GM12873 (cell line): ENCODE measurements at regions not wholly inside any gene's neighbourhood (a gene's known extent, or its start where the extent isn't known, plus 50 kb on each side); places are given as distances from the start of the nearest gene placed in this dataset.

Source experiments
- TF ChIP-seq, protein P1 (sequence below): IDR thresholded peaks from 2 replicates; pipeline ENCODE4 v1.5.1; 2012; ENCODE audit warnings: low read depth, mild to moderate bottlenecking, moderate library complexity, low read length, control low read depth; ENCODE audit not compliant: insufficient read depth; ENCODE audit errors: missing control alignments

DNA sequence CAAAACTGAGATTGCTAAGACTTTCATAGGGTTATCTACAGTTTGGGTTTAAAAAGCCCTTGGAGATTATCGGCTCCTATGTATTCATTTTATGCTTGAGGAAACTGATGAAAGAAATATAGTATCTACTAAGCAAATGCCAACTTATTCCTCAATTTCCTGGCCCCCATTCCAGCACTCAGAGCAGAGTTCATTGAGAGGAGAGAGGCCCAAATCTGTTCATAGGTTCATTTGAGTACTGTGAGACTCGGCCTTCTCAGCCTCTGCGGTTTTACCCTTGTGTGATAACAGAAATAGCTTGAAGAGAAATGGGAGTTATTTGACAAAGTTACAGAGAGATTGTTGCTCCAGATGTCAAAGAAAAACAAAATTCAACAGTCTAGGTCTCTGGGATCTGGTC lies 226.7 kb upstream of the ARHGAP42 start:
- TF ChIP-seq, protein P1, sequence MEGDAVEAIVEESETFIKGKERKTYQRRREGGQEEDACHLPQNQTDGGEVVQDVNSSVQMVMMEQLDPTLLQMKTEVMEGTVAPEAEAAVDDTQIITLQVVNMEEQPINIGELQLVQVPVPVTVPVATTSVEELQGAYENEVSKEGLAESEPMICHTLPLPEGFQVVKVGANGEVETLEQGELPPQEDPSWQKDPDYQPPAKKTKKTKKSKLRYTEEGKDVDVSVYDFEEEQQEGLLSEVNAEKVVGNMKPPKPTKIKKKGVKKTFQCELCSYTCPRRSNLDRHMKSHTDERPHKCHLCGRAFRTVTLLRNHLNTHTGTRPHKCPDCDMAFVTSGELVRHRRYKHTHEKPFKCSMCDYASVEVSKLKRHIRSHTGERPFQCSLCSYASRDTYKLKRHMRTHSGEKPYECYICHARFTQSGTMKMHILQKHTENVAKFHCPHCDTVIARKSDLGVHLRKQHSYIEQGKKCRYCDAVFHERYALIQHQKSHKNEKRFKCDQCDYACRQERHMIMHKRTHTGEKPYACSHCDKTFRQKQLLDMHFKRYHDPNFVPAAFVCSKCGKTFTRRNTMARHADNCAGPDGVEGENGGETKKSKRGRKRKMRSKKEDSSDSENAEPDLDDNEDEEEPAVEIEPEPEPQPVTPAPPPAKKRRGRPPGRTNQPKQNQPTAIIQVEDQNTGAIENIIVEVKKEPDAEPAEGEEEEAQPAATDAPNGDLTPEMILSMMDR, result no peak

DNA sequence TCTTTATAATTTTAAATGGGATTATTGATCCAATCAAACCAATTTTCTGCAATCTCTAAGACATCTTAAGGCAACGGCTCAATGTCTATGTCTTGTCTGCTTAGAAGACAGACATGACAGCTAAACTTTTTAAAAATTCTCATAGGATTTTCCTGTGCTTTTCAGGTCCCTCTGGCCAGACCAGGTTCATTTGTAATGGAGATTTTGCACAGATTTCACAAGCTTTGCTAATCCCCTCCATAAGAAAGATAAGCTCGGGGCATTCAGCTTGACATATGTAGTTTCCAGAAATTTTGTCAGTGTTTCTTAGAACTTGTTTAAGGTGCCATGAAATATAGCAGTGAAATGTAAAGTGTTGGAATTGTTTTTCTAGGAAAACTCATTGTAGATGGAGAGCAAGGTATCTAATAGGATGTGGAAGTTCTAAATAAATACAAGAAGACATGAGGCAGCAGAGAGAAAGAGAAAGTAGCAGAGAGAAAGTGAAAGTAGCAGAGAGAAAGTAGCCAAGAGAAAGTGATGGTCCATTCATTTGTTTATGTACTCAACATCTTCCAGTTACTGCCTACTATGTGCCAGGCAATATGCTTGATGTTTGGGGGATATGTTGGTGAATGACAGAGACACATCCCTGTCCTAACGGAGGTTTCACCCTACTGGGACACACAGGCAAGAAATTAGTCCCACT lies 219.1 kb upstream of the ARHGAP42 start:
- TF ChIP-seq, protein P1, result no peak

DNA sequence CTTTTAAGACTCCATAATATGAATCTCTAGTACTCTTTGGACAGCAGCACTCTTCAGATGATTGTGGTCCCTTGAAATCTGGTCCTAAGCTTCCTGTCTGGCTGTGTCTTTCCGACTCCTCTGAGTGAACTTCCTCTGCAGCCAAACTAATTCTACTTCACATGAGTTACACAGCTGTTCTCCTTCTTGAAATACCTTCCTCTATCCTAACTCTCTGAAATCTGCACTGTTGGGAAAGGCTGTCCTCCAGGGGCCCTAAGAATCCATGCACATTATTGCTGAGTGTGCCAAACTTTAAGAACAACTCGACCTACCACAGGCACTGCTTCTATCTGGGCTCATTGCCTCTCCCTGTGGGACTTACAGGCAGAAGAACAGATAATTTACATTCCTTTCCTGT lies 217.3 kb upstream of the ARHGAP42 start:
- TF ChIP-seq, protein P1, result no peak

DNA sequence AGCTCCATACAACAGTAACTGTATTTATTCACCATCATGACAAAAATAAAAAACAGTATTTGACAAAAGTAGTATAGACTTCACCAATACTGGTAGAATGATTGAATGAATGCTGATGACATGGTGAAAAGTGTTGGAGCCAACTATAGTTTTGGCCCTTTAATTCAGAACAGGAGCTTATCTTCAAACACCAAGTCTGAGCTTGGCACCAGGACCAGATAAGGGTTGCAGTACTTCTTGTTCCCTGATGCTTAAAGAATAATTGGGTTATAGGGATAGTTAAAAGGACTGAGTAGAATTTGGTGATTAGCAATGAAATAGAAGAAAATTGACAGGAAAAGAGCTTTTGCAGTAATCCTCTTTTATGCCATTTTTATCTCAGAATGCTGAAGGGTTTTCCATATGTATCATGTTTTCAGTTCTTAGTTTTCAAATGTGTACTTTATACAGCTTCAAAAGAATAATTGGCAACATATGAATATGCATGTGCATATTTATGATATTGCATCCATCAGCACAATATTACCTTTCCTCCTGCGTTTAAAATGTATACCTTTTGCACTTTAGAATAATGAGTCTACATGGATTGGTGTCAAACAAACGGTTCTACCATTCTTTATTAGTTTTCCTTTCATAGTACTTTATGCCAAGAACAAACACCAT lies 214.2 kb upstream of the ARHGAP42 start:
- TF ChIP-seq, protein P1, result no peak

DNA sequence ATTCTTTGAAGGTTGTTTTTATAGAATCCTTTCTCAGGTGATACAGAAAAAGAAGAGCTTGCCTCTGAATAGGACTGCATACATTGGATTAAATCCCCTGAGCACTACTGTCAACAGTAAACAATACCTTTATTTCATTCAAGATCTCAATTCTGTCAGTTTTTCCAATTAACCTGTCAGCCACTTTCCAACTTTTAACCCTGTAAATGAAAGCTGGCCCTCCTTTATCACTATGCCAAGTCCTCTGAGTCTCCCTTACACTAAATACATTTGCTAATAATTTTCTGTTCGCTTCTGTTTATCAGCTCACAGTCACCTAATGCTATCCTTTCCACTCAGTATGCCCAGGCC lies 213.7 kb upstream of the ARHGAP42 start:
- TF ChIP-seq, protein P1, result no peak

DNA sequence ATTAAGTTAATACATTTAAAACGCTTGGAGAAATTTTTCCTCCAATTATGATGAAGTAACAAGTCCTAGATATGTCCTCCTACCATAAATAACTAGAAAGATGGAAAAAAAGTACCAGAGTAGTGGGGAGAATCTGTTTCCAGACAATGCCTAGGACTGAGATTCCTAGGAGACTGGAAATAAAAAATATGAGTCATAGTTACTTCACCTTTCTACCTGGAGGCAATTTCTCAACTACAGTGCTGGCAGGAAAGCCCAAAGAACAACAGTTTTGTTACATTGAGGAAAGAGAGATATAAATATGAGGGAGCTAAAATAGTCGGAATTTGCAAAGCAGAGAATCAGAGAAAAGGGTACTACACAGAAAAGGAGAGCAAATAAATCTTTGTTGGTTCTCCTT lies 202.1 kb upstream of the ARHGAP42 start:
- TF ChIP-seq, protein P1, result no peak

DNA sequence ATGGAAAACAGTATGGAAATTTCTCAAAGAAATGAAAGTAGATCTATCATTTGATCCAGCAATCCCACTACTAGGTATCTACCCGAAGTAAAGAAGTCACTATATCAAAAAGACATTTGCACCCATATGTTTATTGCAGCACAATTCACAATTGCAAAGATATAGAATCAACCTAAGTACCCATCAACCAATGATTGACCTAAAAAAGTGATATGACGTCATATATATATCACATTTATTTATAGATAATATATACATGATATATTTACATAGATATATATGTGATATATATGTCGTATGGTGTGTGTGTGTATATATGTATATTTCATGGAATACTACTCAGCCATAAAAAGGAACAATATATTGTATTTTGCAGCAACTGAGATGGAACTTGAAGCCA lies 188.3 kb upstream of the ARHGAP42 start:
- TF ChIP-seq, protein P1, result no peak
